K562 (cell line): ENCODE measurements at regions not wholly inside any gene's neighbourhood (a gene's known extent, or its start where the extent isn't known, plus 50 kb on each side); places are given as distances from the start of the nearest gene placed in this dataset.

Experiments
- CAMTA2 ChIP-seq: fragments of 250-450 bp; sonication (Bioruptor Pico); conservative IDR thresholded peaks from 2 replicates; pipeline ENCODE4 v1.5.1; 2022
- CEBPZ ChIP-seq: fragments of 150-350 bp; IDR thresholded peaks from 2 replicates; pipeline ENCODE4 v1.6.1; 2014; ENCODE audit warnings: low read depth, mild to moderate bottlenecking, low read length, borderline replicate concordance
- FOSL1 ChIP-seq: fragments of 200-800 bp; sonication (Bioruptor generic); conservative IDR thresholded peaks from 2 replicates; pipeline ENCODE4 v1.6.1; 2016; ENCODE audit warnings: missing genetic modification characterization, missing compliant biosample characterization
- FOXK1 ChIP-seq: sonication (generic); formaldehyde crosslinking; IDR thresholded peaks from 2 replicates; pipeline ENCODE4 v1.8.0; 2022; ENCODE audit warnings: missing genetic modification reagents, mild to moderate bottlenecking, borderline replicate concordance
- HDAC1 ChIP-seq, 2 experiments: fragments of 450-650 bp; IDR thresholded peaks; 2 replicates each; pipeline ENCODE4 v1.6.1; 2016 to 2017; ENCODE audit warnings: inconsistent platforms in 1 of 2, mild to moderate bottlenecking in 1 of 2, moderate library complexity in 1 of 2
- HES1 ChIP-seq: fragments of 450-650 bp; IDR thresholded peaks from 2 replicates; pipeline ENCODE4 v1.6.1; 2016; ENCODE audit warnings: low read depth, mild to moderate bottlenecking, moderate library complexity
- JUN ChIP-seq, 2 experiments: sonication (generic) in 1 of 2; formaldehyde crosslinking in 1 of 2; IDR thresholded peaks; 2 replicates each; pipeline versions ENCODE4 v1.6.1 to v1.8.0; 2012 to 2022; ENCODE audit warnings: borderline replicate concordance in 2 of 2, mild to moderate bottlenecking in 2 of 2, improper control_type of control experiment in 1 of 2, low read depth in 1 of 2, low read length in 1 of 2, missing genetic modification reagents in 1 of 2
- MEIS2 ChIP-seq: fragments of 450-650 bp; IDR thresholded peaks from 2 replicates; pipeline ENCODE4 v1.6.1; 2014; ENCODE audit warnings: mild to moderate bottlenecking; ENCODE audit not compliant: partially characterized antibody
- SAFB2 ChIP-seq: fragments of 200-400 bp; formaldehyde crosslinking; IDR thresholded peaks from 2 replicates; pipeline ENCODE4 v1.6.1; 2018; ENCODE audit warnings: borderline replicate concordance, low read length, low read depth, moderate library complexity; ENCODE audit not compliant: severe bottlenecking
- SAP30 ChIP-seq: fragments of 200-600 bp; sonication (generic); IDR thresholded peaks from 2 replicates; pipeline ENCODE4 v1.6.1; 2012; ENCODE audit warnings: borderline replicate concordance, low read depth, mild to moderate bottlenecking, moderate library complexity, low read length, control low read depth, inconsistent platforms; ENCODE audit not compliant: insufficient read depth, poor library complexity, severe bottlenecking
- TFAP4 ChIP-seq: sonication (generic); formaldehyde crosslinking; IDR thresholded peaks from 2 replicates; pipeline ENCODE4 v1.8.0; 2022; ENCODE audit warnings: missing genetic modification reagents, mild to moderate bottlenecking, moderate library complexity, borderline replicate concordance
- ZFP1 ChIP-seq: fragments of 450-650 bp; formaldehyde crosslinking; IDR thresholded peaks from 2 replicates; pipeline ENCODE4 v1.4.0; 2020; ENCODE audit warnings: mild to moderate bottlenecking, mixed read lengths
- ZNF197 ChIP-seq: fragments of 200-800 bp; sonication (Bioruptor generic); IDR thresholded peaks from 2 replicates; pipeline ENCODE4 v1.6.1; 2016; ENCODE audit warnings: low read depth, missing genetic modification characterization, missing compliant biosample characterization
- ZNF224 ChIP-seq: sonication (generic); formaldehyde crosslinking; IDR thresholded peaks from 2 replicates; pipeline ENCODE4 v1.8.0; 2022; ENCODE audit warnings: mild to moderate bottlenecking, missing genetic modification reagents
- ZNF589 ChIP-seq: fragments of 200-800 bp; sonication (Bioruptor generic); IDR thresholded peaks from 2 replicates; pipeline ENCODE4 v1.6.1; 2016; ENCODE audit warnings: low read depth, missing genetic modification characterization, missing compliant biosample characterization
- TF ChIP-seq, protein P1 (sequence below): fragments of 450-650 bp; IDR thresholded peaks from 2 replicates; pipeline ENCODE4 v1.7.0; 2016; ENCODE audit warnings: borderline replicate concordance
- TF ChIP-seq, protein P2 (sequence below), 3 experiments: IDR thresholded peaks in 2 of 3; conservative IDR thresholded peaks in 1 of 3; 2 replicates each; pipeline ENCODE4 v1.5.1; 2011 to 2012; ENCODE audit warnings: low read length in 3 of 3, mild to moderate bottlenecking in 3 of 3, control low read depth in 2 of 3, improper control_type of control experiment in 1 of 3, inconsistent platforms in 1 of 3, low read depth in 1 of 3, mixed read lengths in 1 of 3, moderate library complexity in 1 of 3; ENCODE audit not compliant: insufficient read depth in 2 of 3

GRCh38 chrX:13101441-13102139, 57.2 kb upstream of the FAM9C start (continued):
- peak; percentile 92 for TF ChIP-seq FOSL1
- peak; percentile 79 for TF ChIP-seq JUN (IDR thresholded peaks at IDR 0.05; ENCODE audit: borderline replicate concordance, low read depth, low read length)
- no peak for TF ChIP-seq JUN (CRISPR knock-in tag; IDR thresholded peaks at IDR 0.05; ENCODE audit: borderline replicate concordance)
- TF ChIP-seq, protein P1, sequence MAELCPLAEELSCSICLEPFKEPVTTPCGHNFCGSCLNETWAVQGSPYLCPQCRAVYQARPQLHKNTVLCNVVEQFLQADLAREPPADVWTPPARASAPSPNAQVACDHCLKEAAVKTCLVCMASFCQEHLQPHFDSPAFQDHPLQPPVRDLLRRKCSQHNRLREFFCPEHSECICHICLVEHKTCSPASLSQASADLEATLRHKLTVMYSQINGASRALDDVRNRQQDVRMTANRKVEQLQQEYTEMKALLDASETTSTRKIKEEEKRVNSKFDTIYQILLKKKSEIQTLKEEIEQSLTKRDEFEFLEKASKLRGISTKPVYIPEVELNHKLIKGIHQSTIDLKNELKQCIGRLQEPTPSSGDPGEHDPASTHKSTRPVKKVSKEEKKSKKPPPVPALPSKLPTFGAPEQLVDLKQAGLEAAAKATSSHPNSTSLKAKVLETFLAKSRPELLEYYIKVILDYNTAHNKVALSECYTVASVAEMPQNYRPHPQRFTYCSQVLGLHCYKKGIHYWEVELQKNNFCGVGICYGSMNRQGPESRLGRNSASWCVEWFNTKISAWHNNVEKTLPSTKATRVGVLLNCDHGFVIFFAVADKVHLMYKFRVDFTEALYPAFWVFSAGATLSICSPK: no peak
- TF ChIP-seq ZNF589 (CRISPR knock-in tag): peak; percentile 8; the same call in 1 of the 2 replicates
- no peak for TF ChIP-seq ZNF224 (CRISPR knock-in tag)
- no peak for TF ChIP-seq CAMTA2 (CRISPR knock-in tag)
- TF ChIP-seq, protein P2, sequence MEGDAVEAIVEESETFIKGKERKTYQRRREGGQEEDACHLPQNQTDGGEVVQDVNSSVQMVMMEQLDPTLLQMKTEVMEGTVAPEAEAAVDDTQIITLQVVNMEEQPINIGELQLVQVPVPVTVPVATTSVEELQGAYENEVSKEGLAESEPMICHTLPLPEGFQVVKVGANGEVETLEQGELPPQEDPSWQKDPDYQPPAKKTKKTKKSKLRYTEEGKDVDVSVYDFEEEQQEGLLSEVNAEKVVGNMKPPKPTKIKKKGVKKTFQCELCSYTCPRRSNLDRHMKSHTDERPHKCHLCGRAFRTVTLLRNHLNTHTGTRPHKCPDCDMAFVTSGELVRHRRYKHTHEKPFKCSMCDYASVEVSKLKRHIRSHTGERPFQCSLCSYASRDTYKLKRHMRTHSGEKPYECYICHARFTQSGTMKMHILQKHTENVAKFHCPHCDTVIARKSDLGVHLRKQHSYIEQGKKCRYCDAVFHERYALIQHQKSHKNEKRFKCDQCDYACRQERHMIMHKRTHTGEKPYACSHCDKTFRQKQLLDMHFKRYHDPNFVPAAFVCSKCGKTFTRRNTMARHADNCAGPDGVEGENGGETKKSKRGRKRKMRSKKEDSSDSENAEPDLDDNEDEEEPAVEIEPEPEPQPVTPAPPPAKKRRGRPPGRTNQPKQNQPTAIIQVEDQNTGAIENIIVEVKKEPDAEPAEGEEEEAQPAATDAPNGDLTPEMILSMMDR (IDR thresholded peaks at IDR 0.05 in 2 of 3, conservative IDR thresholded peaks at IDR 0.05 in 1 of 3; ENCODE audit: insufficient read depth in 2 of 3, low read depth in 1 of 3, low read length in 3 of 3): no peak
- TF ChIP-seq SAFB2: no peak
- no peak for TF ChIP-seq HES1
- no peak for TF ChIP-seq ZFP1
- TF ChIP-seq CEBPZ: no peak
- TF ChIP-seq TFAP4: no peak
- no peak for TF ChIP-seq FOXK1 (CRISPR knock-in tag)
- TF ChIP-seq MEIS2: peak; percentile 59
- no peak for TF ChIP-seq SAP30
- TF ChIP-seq ZNF197 (CRISPR knock-in tag): no peak
- TF ChIP-seq HDAC1 (IDR thresholded peaks at IDR 0.05): no peak; a peak in 1 of 4 replicates
